Activated T-helper 17 cell treated with anti-CD3 and anti-CD28 coated beads, Interleukin-2, amount 50 U/mL, for 72 hours (primary cell): ENCODE measurements at regions not wholly inside any gene's neighbourhood (a gene's known extent, or its start where the extent isn't known, plus 50 kb on each side); places are given as distances from the start of the nearest gene placed in this dataset.

ENCODE experiments used
- ATAC-seq: fragments of 150-1000 bp; cut with Tn5 transposase; replicated peaks from 2 replicates; pipeline ENCODE4 v1.10.0; 2021; ENCODE audit warnings: mild to moderate bottlenecking, moderate library complexity
- H3K27ac Mint-ChIP-seq: one replicate; pipeline ENCODE4 v1.8.0; 2022; ENCODE audit warnings: mixed read lengths
- H3K27me3 Mint-ChIP-seq: one replicate; pipeline ENCODE4 v1.8.0; 2022; ENCODE audit warnings: mixed read lengths
- H3K36me3 Mint-ChIP-seq: one replicate; pipeline ENCODE4 v1.8.0; 2022; ENCODE audit warnings: low read depth, mild to moderate bottlenecking, mixed read lengths
- H3K4me1 Mint-ChIP-seq: one replicate; pipeline ENCODE4 v1.8.0; 2022; ENCODE audit warnings: mixed read lengths
- H3K4me3 Mint-ChIP-seq: one replicate; pipeline ENCODE4 v1.8.0; 2022; ENCODE audit warnings: mild to moderate bottlenecking, mixed read lengths
- H3K9me3 Mint-ChIP-seq: one replicate; pipeline ENCODE4 v1.8.0; 2022; ENCODE audit warnings: mixed read lengths

DNA sequence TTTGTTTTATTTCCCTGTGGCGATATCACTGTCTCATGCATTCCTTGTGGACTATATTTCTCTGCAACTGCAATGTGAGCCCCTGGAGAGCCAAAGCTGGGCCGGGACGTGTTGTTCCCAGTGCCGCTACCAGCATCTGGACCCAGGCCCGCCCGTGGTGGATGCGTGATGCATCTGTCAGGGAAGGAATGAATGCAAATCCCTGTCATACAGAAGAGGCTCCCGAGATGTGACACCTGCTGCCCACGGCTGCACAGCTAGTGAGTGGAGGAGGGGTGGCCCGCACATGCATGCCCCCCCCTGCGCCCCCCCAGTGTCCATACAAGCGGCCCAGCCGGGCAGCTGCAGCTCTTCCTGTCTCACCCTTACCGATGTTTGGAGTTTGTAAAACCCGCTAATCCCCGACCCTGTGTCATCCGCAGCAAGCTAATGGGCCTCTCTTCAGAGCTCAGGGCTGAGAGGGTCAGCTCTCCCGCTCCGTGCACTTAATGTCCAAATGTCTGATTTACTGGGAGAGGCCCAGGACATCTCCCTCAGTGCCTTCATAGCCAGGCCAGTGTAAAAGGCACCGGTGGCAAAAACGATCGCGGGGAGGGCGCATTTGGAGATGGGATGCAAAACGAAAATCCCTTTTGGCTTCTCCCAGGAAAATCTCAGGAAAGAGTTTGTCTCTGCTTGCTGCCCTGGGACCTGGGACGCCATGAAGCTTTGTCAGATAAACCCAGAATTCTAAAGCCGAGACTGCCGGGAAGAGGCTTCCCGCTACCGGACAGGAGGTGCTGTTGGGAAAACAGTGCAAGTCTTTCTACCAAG lies 91.8 kb downstream of the FOXL1 start:
- no peak for ATAC-seq
- peaks cover 4% of the 10 kb centered on the region for H3K9me3 Mint-ChIP-seq
- no peaks in the 10 kb centered on the region for H3K36me3 Mint-ChIP-seq
- H3K4me3 Mint-ChIP-seq = no peak overlapping the region
- H3K4me1 Mint-ChIP-seq = peaks cover 4% of the 10 kb centered on the region
- H3K27me3 Mint-ChIP-seq = peaks cover 17% of the 10 kb centered on the region
- no peak overlapping the region for H3K27ac Mint-ChIP-seq

DNA sequence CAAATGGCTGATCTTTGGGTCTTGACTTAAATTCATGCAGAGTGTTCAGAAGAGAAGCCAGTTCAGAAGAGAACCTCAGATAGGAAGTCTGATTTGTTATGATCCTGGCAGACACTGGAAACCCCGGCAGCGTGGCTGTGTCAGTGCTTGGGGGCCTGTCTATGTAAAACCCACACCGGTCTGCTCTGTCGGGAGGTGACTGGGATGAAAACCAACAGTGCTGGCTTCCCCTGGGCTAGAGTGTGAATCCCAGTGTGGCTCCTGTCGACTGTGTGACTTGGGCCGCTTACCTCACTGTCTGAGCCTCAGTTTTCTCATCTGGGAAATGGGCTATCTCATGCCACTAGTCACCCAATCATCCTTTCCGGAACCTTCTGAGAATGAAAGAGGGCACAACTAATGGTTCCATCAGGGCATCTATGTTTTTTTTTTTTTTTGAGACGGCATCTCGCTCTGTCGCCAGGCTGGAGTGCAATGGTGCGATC lies 92.4 kb downstream of the FOXL1 start:
- peaks cover 4% of the 10 kb centered on the region for H3K9me3 Mint-ChIP-seq
- H3K4me1 Mint-ChIP-seq = peaks cover 4% of the 10 kb centered on the region
- no peak overlapping the region for H3K27ac Mint-ChIP-seq

DNA sequence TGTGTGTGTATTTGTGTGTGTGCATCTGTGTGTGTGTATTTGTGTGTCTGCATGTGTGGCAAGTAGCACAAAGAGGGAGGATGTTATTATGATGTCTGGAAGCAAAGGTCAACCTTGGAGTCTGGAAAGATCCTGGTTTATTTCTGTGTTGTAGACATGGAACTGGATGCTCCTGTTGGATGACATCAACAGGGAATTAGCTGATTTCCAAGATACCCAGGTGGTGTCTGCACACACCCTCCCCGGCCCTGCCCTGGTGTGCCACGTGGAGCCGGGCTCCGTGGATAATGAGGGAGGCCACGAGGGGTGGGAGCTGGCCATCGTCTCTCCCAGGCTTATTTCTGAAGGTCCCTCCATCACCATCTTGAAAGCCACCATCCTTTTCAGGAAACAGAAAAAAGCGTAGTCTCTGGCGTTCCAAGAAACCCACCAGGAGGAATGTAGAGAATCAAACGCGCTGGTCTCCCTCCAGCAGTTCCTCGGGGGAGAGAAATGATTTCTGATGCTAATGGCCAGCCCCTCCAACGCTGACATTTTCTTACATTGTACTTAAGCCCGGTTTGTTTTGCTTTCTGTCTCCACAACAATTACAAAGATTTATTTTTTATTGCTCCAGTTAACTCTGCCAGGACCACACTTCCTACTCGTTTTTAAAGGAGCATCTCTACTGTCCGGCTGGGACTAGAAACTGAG lies 93.3 kb downstream of the FOXL1 start:
- Mint-ChIP-seq H3K27ac (no peak overlapping the region), H3K4me1 (no peaks in the 10 kb centered on the region), H3K4me3 (no peak overlapping the region), H3K27me3 (peaks cover 9% of the 10 kb centered on the region), H3K36me3 (no peaks in the 10 kb centered on the region), H3K9me3 (no peaks in the 10 kb centered on the region)
- no peak for ATAC-seq

More for the DNA sequence above, 92.4 kb downstream of the FOXL1 start:
- no peak for ATAC-seq
- H3K36me3 Mint-ChIP-seq = no peaks in the 10 kb centered on the region
- no peak overlapping the region for H3K4me3 Mint-ChIP-seq
- peaks cover 17% of the 10 kb centered on the region for H3K27me3 Mint-ChIP-seq

DNA sequence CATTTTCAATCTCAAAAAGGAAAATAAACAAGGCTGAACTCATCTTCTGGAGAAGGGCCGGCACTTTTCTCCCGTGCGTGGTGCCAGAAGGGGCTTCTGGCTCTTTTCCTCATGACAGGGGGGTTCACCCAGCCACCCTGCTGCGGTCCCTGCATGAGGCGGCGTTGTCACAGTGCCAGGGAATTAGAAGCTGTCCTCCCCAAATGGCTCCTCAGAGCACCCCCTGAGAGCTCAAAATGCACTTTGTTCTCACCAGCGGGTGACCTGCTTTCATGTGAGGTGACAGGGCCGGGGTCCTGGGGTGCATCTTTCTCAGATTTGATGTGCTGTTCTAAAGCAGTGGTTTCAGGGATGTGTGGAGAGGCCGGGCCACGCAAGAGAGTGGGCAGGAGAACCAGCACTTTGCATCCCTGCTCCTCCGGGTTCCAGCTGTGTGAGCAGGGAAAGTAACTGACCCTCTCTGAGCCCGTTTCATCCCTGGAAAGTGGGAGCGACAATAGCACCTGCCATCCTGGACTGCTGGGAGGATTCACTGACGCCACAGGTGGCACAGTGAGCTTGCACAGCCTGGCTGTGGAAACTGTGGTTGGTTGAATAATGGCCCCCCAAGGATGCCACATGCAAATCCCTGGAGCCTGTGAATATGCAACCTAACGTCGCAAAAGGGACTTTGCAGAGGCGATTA lies 94.0 kb downstream of the FOXL1 start:
- H3K9me3 Mint-ChIP-seq = no peaks in the 10 kb centered on the region
- H3K4me1 Mint-ChIP-seq = no peaks in the 10 kb centered on the region
- no peak overlapping the region for H3K4me3 Mint-ChIP-seq
- H3K36me3 Mint-ChIP-seq = no peaks in the 10 kb centered on the region
- H3K27me3 Mint-ChIP-seq = peaks cover 9% of the 10 kb centered on the region
- H3K27ac Mint-ChIP-seq = no peak overlapping the region
- no peak for ATAC-seq

DNA sequence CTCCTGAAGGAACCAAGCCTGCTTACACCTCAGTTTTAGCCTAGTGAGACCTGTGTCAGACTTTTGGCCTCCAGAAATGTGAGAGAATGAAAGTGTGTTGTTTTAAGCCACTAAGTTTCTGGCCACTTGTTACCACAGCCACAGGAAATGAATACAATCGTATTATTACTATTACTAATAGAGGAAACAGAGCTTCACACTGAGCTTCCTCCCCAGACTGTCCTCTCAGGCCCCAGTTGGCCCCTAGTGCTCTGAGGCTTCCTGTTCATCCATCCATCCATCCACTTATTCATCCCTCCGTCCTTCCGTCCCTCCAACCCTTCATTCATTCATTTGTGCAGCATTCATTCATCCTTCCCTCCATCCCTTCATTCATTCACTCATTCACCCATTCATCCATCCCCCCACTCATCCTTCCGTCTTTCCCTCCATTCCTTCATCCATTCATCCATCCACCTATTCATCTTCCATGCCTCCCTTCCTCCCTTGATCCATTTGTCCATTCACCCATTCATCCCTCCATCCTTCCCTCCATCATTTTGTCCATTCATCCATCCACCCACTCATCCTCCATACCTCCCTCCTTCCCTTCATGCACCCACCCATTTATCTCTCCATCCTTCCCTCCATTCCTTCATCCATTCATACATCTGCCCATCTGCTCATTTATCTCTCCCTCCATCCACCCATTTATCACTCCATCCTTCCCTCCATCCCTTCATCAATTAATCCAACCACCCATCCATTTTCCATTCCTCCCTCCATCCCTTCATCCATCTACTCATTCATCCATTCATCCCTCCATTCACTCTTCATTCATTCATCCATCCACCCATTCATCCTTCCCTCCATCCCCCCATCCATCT lies 95.0 kb downstream of the FOXL1 start:
- no peak for ATAC-seq
- no peaks in the 10 kb centered on the region for H3K4me1 Mint-ChIP-seq
- H3K4me3 Mint-ChIP-seq = no peak overlapping the region
- H3K27ac Mint-ChIP-seq = no peak overlapping the region
- H3K27me3 Mint-ChIP-seq = peaks cover 5% of the 10 kb centered on the region
- H3K9me3 Mint-ChIP-seq = no peaks in the 10 kb centered on the region
- no peaks in the 10 kb centered on the region for H3K36me3 Mint-ChIP-seq

DNA sequence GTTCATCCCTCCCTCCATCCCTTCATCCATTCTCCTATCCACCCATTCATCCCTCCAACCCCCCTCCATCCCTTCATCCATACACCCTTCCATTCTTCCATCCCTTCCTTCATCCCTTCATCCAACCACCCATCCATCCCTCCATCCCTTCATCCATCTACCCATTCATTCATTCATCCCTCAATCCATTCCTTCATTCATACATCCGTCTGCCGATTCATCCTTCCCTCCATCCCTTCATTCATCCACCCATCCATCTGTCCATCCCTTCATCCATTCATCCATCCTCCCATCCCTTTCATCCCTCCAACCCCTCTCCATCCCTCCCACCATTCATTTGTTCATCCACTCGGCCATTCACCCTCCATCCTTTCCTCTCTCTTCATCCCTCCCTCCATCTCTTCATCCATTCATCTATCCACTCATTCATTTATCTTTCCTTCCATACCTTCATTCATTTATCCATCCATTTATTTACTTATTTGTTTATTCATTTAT lies 95.7 kb downstream of the FOXL1 start:
- Mint-ChIP-seq H3K4me3 (no peak overlapping the region), H3K27ac (no peak overlapping the region)

DNA sequence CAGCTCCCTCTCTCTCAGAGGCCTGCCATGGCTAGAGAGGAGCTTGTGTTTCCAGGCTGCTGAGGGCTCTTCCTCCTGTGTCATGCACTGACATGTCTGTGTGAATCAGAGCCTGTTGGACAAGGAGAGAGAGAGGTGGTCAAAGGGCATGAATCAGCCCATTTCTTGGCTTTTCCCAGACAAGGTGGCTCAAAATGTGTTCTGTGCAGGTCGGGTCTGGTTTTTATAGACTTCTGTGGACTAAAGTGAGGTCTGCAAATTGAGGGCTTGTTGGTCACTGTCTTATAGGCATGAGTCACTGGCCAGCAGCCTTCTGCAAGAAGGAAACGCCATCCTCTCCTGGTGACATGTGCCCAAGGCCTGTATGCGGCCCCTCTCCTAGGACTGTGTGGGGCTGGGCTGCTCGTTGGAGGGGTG lies 97.9 kb downstream of the FOXL1 start:
- ATAC-seq = no peak
- no peak overlapping the region for H3K4me3 Mint-ChIP-seq
- peaks cover 7% of the 10 kb centered on the region for H3K27me3 Mint-ChIP-seq
- no peak overlapping the region for H3K27ac Mint-ChIP-seq
- H3K4me1 Mint-ChIP-seq = no peaks in the 10 kb centered on the region
- H3K9me3 Mint-ChIP-seq = no peaks in the 10 kb centered on the region
- no peaks in the 10 kb centered on the region for H3K36me3 Mint-ChIP-seq

More for the DNA sequence above, 95.7 kb downstream of the FOXL1 start:
- Mint-ChIP-seq H3K4me1 (no peaks in the 10 kb centered on the region), H3K27me3 (no peaks in the 10 kb centered on the region), H3K36me3 (no peaks in the 10 kb centered on the region), H3K9me3 (no peaks in the 10 kb centered on the region)
- ATAC-seq = no peak

DNA sequence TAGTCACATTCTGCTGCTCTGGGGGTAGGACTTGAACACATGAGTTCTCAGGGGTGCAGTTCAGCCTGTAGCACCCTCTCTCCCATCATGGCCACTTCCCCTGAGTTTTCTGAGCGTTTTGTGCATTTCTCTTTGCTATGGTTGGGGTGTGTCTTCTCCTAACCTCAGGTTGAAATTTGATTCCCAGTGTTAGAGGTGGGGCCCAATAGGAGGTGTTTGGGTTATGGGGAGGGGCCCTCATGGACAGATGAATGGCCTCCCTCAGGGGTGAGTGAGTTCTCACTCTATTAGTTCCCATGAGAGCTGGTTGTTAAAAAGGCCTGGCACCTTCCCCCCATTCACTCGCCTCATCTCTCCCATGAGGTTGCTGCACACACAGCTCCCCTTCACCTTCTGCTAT lies 101.1 kb downstream of the FOXL1 start:
- ATAC-seq = no peak
- peaks cover 22% of the 10 kb centered on the region for H3K27me3 Mint-ChIP-seq
- no peaks in the 10 kb centered on the region for H3K4me1 Mint-ChIP-seq
- no peaks in the 10 kb centered on the region for H3K36me3 Mint-ChIP-seq
- H3K27ac Mint-ChIP-seq = no peak overlapping the region
- no peak overlapping the region for H3K4me3 Mint-ChIP-seq
- H3K9me3 Mint-ChIP-seq = no peaks in the 10 kb centered on the region

DNA sequence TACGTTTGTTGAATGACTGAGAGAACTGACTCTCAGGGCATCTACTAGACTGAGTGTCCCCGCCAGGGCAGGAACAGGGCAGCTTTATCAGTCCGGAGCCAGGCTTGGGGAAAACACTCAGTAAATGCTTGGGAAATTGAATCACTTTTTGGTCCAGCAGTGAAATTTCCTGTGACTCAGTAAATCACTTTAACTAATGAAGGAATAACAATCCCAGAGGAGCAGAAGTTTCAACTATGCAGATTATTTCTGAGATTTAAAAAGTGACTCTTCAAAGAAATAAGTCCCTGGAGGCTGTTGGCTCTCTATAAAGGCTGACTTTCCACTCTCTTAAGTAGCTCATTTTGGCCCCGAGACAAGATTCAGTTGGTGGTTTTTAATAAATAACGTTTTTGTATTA lies 101.8 kb downstream of the FOXL1 start:
- Mint-ChIP-seq H3K36me3 (no peaks in the 10 kb centered on the region), H3K27ac (no peak overlapping the region), H3K4me3 (no peak overlapping the region), H3K27me3 (peaks cover 22% of the 10 kb centered on the region), H3K9me3 (no peaks in the 10 kb centered on the region), H3K4me1 (no peaks in the 10 kb centered on the region)
- ATAC-seq = no peak

DNA sequence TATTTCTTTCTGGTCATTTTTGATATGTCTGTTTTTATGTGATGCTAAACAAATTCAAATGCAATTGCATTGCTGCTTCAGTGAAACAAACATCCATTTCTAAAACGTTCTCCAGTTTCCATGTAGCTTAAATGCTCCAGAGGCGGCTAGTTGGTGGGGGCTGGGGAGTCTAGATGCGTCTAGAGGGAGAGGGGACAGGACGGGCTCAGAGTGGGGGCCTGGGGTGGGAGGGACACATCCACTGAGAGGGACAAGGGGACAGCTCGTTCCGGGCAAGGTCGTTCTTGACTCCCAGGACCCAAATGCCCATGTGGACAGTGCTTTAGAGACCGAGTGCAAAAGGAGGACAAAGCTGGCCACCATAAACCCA lies 102.3 kb downstream of the FOXL1 start:
- Mint-ChIP-seq H3K27me3 (peaks cover 24% of the 10 kb centered on the region), H3K27ac (no peak overlapping the region)
- no peak for ATAC-seq

DNA sequence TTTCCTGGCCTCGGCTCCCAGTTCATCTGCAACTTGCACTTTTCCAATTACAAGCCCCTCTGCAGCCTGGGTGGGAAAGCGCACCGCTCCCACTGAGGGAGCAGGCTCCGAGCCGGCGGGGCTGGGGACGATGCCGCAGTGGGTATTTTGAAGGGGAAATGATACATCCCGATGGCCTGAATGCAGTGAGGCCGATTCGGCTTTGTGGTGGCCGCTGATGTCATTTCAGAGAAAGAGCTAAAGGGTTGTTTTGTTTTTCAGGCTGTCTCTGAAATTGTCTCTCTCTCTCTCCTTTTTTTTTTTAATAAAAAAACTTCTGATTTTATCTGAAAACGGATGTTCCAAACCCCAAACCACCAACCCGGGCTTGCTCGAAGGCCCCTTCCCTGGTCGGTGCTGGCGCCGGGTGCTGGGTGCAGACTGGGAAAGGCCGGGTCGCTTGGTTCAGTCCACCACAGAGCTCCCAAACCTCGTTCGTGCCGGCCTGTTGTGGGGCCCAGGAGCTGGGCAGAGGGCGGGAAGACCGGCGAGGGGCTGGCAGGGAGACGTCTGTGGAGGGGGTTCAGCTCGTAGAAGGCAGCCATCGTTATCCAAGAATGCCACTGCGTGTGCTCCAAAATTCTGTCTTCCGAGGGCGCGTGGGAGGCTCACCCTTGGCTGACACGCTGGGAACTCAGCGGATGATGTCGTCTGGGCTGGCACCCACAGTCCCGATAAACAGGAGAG lies 102.8 kb downstream of the FOXL1 start:
- no peak overlapping the region for H3K4me3 Mint-ChIP-seq
- H3K9me3 Mint-ChIP-seq = no peaks in the 10 kb centered on the region
- no peaks in the 10 kb centered on the region for H3K4me1 Mint-ChIP-seq
- no peak overlapping the region for H3K27ac Mint-ChIP-seq
- no peak for ATAC-seq
- H3K27me3 Mint-ChIP-seq = peaks cover 24% of the 10 kb centered on the region
- no peaks in the 10 kb centered on the region for H3K36me3 Mint-ChIP-seq

More for the DNA sequence above, 102.3 kb downstream of the FOXL1 start:
- H3K4me3 Mint-ChIP-seq = no peak overlapping the region
- no peaks in the 10 kb centered on the region for H3K9me3 Mint-ChIP-seq
- H3K36me3 Mint-ChIP-seq = no peaks in the 10 kb centered on the region
- no peaks in the 10 kb centered on the region for H3K4me1 Mint-ChIP-seq

DNA sequence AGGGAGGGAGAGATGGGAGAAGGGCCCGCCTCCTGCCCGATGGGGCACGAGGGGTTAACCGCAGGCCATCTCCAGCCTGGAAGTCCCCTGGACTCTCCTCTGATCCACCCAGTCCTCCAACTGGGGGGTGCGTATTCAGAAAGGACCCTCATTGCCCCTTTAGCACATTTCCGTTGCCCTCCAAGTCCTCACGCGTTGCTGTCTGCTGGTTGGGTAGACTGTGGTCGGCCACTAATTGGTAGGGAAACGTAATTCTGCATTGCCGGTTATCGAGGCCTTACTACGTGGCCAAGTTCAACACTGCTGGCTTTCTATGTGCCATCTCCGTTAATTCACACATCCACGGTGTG lies 103.4 kb downstream of the FOXL1 start:
- peaks cover 24% of the 10 kb centered on the region for H3K27me3 Mint-ChIP-seq
- no peaks in the 10 kb centered on the region for H3K36me3 Mint-ChIP-seq
- H3K27ac Mint-ChIP-seq = no peak overlapping the region
- no peaks in the 10 kb centered on the region for H3K9me3 Mint-ChIP-seq
- no peak overlapping the region for H3K4me3 Mint-ChIP-seq
- no peak for ATAC-seq
- no peaks in the 10 kb centered on the region for H3K4me1 Mint-ChIP-seq

DNA sequence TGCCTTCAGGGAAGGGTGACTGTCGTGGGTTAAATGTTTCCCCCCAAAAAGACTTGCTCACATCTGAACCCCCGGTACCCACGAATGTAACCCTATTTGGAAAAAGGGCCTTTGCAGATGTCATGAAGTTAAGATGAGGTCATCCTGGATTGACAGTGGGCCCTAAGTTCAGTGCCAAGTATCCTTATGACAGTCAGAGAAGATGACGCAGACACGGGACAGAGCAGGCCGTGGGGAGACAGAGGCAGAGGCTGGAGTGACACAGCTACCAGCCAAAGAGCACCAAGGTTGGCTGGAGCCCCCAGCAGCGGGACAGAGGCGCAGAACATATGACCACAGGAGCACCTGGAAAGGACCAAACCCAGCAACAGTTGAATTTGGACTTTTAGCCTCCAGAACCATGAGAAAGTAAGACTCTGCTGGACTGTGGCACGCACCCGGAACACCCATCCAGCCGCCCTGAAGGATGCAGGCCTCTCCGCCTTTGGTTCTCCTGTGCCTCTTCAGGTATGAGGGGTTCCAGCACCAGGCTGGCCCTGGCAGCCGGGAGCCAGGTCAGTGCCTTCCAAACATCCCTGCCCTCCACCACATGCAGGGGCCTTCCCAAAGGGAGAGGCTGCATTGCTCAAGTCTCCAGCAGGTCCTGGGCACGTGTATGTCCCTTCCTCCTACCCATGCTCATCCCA lies 104.0 kb downstream of the FOXL1 start:
- Mint-ChIP-seq H3K36me3 (no peaks in the 10 kb centered on the region), H3K27ac (no peak overlapping the region), H3K27me3 (peaks cover 24% of the 10 kb centered on the region), H3K4me1 (no peaks in the 10 kb centered on the region), H3K4me3 (no peak overlapping the region), H3K9me3 (no peaks in the 10 kb centered on the region)
- no peak for ATAC-seq
